ENCODE measurements at regions not wholly inside any gene's neighbourhood (a gene's known extent, or its start where the extent isn't known, plus 50 kb on each side); places are given as distances from the start of the nearest gene placed in this dataset.

DNA sequence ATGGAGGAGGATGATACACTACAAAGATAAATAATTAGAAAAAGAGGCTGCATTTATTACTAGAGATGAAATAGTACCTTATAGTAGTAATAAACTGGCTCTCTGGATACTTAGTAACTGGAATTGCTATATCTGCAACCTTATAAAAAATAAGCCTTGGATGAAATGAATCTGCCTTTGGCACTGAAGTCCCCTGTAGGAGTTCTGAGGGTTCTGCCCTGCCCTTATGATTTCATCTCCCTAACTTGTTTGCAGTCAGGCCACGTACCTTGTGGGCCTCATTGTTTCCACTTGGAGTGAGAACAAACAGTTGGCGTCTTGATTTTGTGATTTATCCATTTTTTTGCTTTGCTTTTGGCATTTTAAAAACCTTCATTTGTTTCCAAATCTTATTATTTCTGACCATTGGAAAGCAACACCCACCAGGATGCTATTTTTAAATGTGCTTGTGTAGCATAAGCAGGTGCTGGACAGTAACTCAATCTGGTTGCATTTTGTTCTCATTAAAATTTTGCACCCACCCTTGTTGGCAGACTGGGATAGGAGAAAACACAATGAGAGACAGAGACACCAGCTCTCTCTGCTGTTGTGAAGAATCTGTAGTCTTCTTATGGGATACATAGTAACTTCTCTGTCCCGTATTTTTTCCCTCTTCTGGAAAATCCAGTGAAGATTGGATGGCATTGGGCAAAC, 518.9 kb upstream of the SGCD start (continued):
- TF ChIP-seq FOSL1 (IDR thresholded peaks at IDR 0.05; ENCODE audit: low read depth) (no peak), ZNF274 (IDR thresholded peaks at IDR 0.05; ENCODE audit: low read depth, low read length) (no peak)

DNA sequence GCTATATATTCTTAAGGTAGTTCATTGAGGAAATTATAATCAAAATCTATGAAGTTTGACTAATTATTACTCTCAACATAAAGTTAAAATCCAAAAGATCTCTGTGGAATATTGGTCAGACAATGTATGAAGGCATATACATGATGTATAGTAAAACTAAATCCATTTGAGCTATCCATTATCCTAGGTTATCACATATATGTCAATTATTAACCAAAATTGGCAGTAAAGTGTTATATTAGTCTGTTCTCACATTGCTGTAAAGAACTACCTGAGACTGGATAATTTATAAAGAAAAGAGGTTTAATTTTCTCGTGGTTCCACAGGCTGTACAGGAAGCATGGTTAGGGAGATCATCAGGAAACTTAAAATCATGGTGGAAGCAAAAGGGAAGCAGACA, 511.7 kb upstream of the SGCD start:
- CTCF ChIA-PET: no interaction called here
- Histone ChIP-seq H3K27ac (ENCODE audit: low read depth, low read length) (no peak overlapping the region), H3K4me2 (ENCODE audit: low read length) (no peak overlapping the region), H4K20me1 (ENCODE audit: insufficient read depth) (no peaks in the 10 kb centered on the region), H3K9ac (ENCODE audit: low read length) (no peak overlapping the region), H3K9me3 (ENCODE audit: control insufficient read depth in 1 of 2, insufficient read depth in 1 of 2, low read depth in 1 of 2, low read length in 2 of 2) (peaks cover 5 to 9% of the 10 kb centered on the region in 2 experiments; a peak in 2 of 4 replicates), H3K4me1 (ENCODE audit: control insufficient read depth in 1 of 2, insufficient read depth in 2 of 2, low read length in 2 of 2) (no peaks in the 10 kb centered on the region), H3K36me3 (ENCODE audit: control insufficient read depth in 1 of 2, insufficient read depth in 2 of 2, low read length in 2 of 2) (no peaks in the 10 kb centered on the region), H3K27me3 (ENCODE audit: insufficient read depth, low read length) (no peaks in the 10 kb centered on the region), H3K4me3 (replicated peaks in 1 of 2; ENCODE audit: low read depth in 1 of 2, low read length in 2 of 2) (no peak overlapping the region), H2AFZ (ENCODE audit: low read depth, low read length, poor library complexity, severe bottlenecking) (no peak overlapping the region), H3K79me2 (ENCODE audit: insufficient read depth, low read length) (no peaks in the 10 kb centered on the region), H3K9me2 (ENCODE audit: insufficient read depth) (no peaks in the 10 kb centered on the region)
- ATAC-seq: no peak
- no TSS peak for BruUV-seq (replicated peaks)
- POLR2A ChIA-PET: no interaction called here
- DNase-seq (ENCODE audit: low read depth, low spot score): no peak
- intact Hi-C loops (cut with micrococcal nuclease): no loop called here
- TF ChIP-seq, protein P1, sequence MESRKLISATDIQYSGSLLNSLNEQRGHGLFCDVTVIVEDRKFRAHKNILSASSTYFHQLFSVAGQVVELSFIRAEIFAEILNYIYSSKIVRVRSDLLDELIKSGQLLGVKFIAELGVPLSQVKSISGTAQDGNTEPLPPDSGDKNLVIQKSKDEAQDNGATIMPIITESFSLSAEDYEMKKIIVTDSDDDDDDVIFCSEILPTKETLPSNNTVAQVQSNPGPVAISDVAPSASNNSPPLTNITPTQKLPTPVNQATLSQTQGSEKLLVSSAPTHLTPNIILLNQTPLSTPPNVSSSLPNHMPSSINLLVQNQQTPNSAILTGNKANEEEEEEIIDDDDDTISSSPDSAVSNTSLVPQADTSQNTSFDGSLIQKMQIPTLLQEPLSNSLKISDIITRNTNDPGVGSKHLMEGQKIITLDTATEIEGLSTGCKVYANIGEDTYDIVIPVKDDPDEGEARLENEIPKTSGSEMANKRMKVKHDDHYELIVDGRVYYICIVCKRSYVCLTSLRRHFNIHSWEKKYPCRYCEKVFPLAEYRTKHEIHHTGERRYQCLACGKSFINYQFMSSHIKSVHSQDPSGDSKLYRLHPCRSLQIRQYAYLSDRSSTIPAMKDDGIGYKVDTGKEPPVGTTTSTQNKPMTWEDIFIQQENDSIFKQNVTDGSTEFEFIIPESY (IDR thresholded peaks at IDR 0.05; ENCODE audit: extremely low read depth, insufficient replicate concordance, low read length): no peak
- TF ChIP-seq, protein P2, sequence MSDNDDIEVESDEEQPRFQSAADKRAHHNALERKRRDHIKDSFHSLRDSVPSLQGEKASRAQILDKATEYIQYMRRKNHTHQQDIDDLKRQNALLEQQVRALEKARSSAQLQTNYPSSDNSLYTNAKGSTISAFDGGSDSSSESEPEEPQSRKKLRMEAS (IDR thresholded peaks at IDR 0.05): no peak
- no peak for TF ChIP-seq TCF7L2 (IDR thresholded peaks at IDR 0.05; ENCODE audit: borderline replicate concordance, extremely low read depth, insufficient read depth, insufficient read length)
- RAD21 ChIA-PET (ENCODE audit: low non-redundant PET in 1 of 2, low total read pairs in 2 of 2, uncharacterized antibody in 2 of 2, unreplicated experiment in 2 of 2): no interaction called here
